GM12878 (cell line): ENCODE measurements at regions not wholly inside any gene's neighbourhood (a gene's known extent, or its start where the extent isn't known, plus 50 kb on each side); places are given as distances from the start of the nearest gene placed in this dataset.

Experiments
- ATAC-seq: fragments of 200-7000 bp; cut with Tn5 transposase; 3 replicates; pipeline ENCODE4 v1.9.1; 2020; ENCODE audit warnings: mild to moderate bottlenecking, moderate library complexity
- BruUV-seq: library from RNA; stranded (reverse); fragments of 400-500 nt; replicated peaks from 2 replicates; lab custom pipeline; 2021; lab: Mats Ljungman, UMichigan
- CTCF ChIA-PET: fragments of 300-600 bp; sonication (Branson Sonifier 250); formaldehyde crosslinking; extraction: SDS; loops from one replicate; lab custom pipeline; 2021; ENCODE audit warnings: inconsistent platforms; lab: Yijun Ruan, JAX
- POLR2A ChIA-PET: fragments of 350-600 bp; formaldehyde crosslinking; extraction: SDS; loops from one replicate; lab custom pipeline; 2021; ENCODE audit warnings: inconsistent platforms; lab: Charles Lee
- RAD21 ChIA-PET: fragments of 300-600 bp; sonication (Branson Sonifier 250); formaldehyde crosslinking; loops from one replicate; lab custom pipeline; 2023; ENCODE audit warnings: antibody characterized with exemption; ENCODE audit not compliant: unreplicated experiment; lab: Charles Lee
- SMC1A ChIA-PET: fragments of 300-600 bp; sonication (Branson Sonifier 250); formaldehyde crosslinking; loops from one replicate; lab custom pipeline; 2023; ENCODE audit not compliant: unreplicated experiment, uncharacterized antibody; lab: Charles Lee
- DNase-seq: peaks from one replicate; pipeline ENCODE4 v3.0.0-alpha.2; 2011; ENCODE audit warnings: low read depth, low spot score
- FAIRE-seq: peaks from 3 replicates; lab custom pipeline; 2011; peaks lifted over from hg19 to GRCh38; lab: Jason Lieb, UNC
- H2AFZ ChIP-seq: 2 replicates; pipeline ENCODE4 v1.6.0; 2011; ENCODE audit warnings: low read depth, low read length, control low read depth; ENCODE audit not compliant: control insufficient read depth
- H3K27ac ChIP-seq: 2 replicates; pipeline ENCODE4 v1.5.1; 2011; ENCODE audit warnings: control low read depth; ENCODE audit not compliant: control insufficient read depth, insufficient read depth
- H3K27me3 ChIP-seq, 2 experiments: replicated peaks in 1 of 2; 2 replicates each; pipeline versions ENCODE4 v1.6.0 to v1.6.1; 2011; ENCODE audit warnings: low read length in 1 of 2; ENCODE audit not compliant: control insufficient read depth in 2 of 2, insufficient read depth in 2 of 2
- H3K36me3 ChIP-seq, 2 experiments: 2 replicates each; pipeline ENCODE4 v1.5.1; 2011; ENCODE audit warnings: low read length in 1 of 2; ENCODE audit not compliant: control insufficient read depth in 2 of 2, insufficient read depth in 2 of 2
- H3K4me1 ChIP-seq: 2 replicates; pipeline ENCODE4 v1.6.1; 2011; ENCODE audit warnings: mild to moderate bottlenecking, low read length, moderate library complexity, mixed read lengths; ENCODE audit not compliant: control insufficient read depth, insufficient read depth
- H3K4me2 ChIP-seq: 2 replicates; pipeline ENCODE4 v1.6.0; 2011; ENCODE audit warnings: control low read depth; ENCODE audit not compliant: control insufficient read depth, insufficient read depth
- H3K4me3 ChIP-seq: fragments of 200-600 bp; sonication (generic); 2 replicates; pipeline ENCODE4 v1.5.1; 2016
- H3K79me2 ChIP-seq: 2 replicates; pipeline ENCODE4 v1.6.0; 2011; ENCODE audit warnings: low read length; ENCODE audit not compliant: control insufficient read depth, insufficient read depth
- H3K9ac ChIP-seq: 2 replicates; pipeline ENCODE4 v1.8.0; 2011; ENCODE audit warnings: low read length, control low read depth, mixed read lengths; ENCODE audit not compliant: control insufficient read depth, insufficient read depth
- H3K9me3 ChIP-seq: replicated peaks from 3 replicates; pipeline ENCODE4 v1.5.1; 2011; ENCODE audit warnings: mild to moderate bottlenecking, low read length; ENCODE audit not compliant: control insufficient read depth, insufficient read depth
- H4K20me1 ChIP-seq: 2 replicates; pipeline ENCODE4 v1.6.0; 2011; ENCODE audit not compliant: control insufficient read depth, insufficient read depth
- BCLAF1 ChIP-seq: fragments of 450-650 bp; IDR thresholded peaks from 2 replicates; pipeline ENCODE4 v1.6.1; 2017; ENCODE audit warnings: antibody characterized with exemption, mild to moderate bottlenecking, moderate library complexity
- CHD4 ChIP-seq: fragments of 200-600 bp; sonication (generic); IDR thresholded peaks from 2 replicates; pipeline ENCODE4 v1.6.1; 2016; ENCODE audit warnings: mild to moderate bottlenecking
- DPF2 ChIP-seq: fragments of 450-650 bp; IDR thresholded peaks from 2 replicates; pipeline ENCODE4 v1.6.1; 2017; ENCODE audit warnings: mild to moderate bottlenecking
- E4F1 ChIP-seq: fragments of 450-650 bp; IDR thresholded peaks from 2 replicates; pipeline ENCODE4 v1.6.1; 2018; ENCODE audit warnings: borderline replicate concordance, mild to moderate bottlenecking; ENCODE audit not compliant: partially characterized antibody
- ELK1 ChIP-seq: IDR thresholded peaks from 2 replicates; pipeline ENCODE4 v1.6.1; 2012; ENCODE audit warnings: low read depth, low read length, improper control_type of control experiment
- FOXM1 ChIP-seq: IDR thresholded peaks from 2 replicates; pipeline ENCODE4 v1.6.1; 2012; ENCODE audit warnings: low read depth, mild to moderate bottlenecking, inconsistent platforms, low read length, moderate library complexity
- GATAD2B ChIP-seq: fragments of 450-650 bp; conservative IDR thresholded peaks from 2 replicates; pipeline ENCODE4 v1.6.1; 2017; ENCODE audit warnings: low read depth, mild to moderate bottlenecking, moderate library complexity
- IRF4 ChIP-seq: IDR thresholded peaks from 2 replicates; pipeline ENCODE4 v1.6.1; 2011; ENCODE audit warnings: low read depth, low read length
- MTA3 ChIP-seq: IDR thresholded peaks from 2 replicates; pipeline ENCODE4 v1.6.1; 2012; ENCODE audit warnings: low read length, inconsistent platforms, borderline replicate concordance
- NRF1 ChIP-seq: conservative IDR thresholded peaks from 2 replicates; pipeline ENCODE4 v1.6.1; 2011; ENCODE audit warnings: mild to moderate bottlenecking, low read depth, low read length, improper control_type of control experiment
- POU2F2 ChIP-seq: IDR thresholded peaks from 3 replicates; pipeline ENCODE4 v1.6.1; 2011; ENCODE audit warnings: low read depth, mild to moderate bottlenecking, low read length, borderline replicate concordance
- RELB ChIP-seq: fragments of 450-650 bp; IDR thresholded peaks from 2 replicates; pipeline ENCODE4 v1.6.1; 2017; ENCODE audit warnings: low read depth, mild to moderate bottlenecking, moderate library complexity
- TARDBP ChIP-seq: IDR thresholded peaks from 2 replicates; pipeline ENCODE4 v1.6.1; 2016; ENCODE audit warnings: borderline replicate concordance
- ZBTB33 ChIP-seq: fragments of 450-650 bp; IDR thresholded peaks from 2 replicates; pipeline ENCODE4 v1.6.1; 2017; ENCODE audit warnings: mild to moderate bottlenecking
- ZNF274 ChIP-seq: IDR thresholded peaks from one replicate; pipeline ENCODE4 v1.8.0; 2011; ENCODE audit not compliant: insufficient read length, insufficient read depth
- in situ Hi-C: fragments of 300-500 bp; cut with MboI; formaldehyde crosslinking; loops from 9 replicates; pipeline ENCODE4 v1.14.3; 2018; ENCODE audit warnings: mixed read lengths
- intact Hi-C: fragments of 100-400 bp; cut with micrococcal nuclease; formaldehyde crosslinking; loops from one replicate; pipeline ENCODE4 v1.14.2; 2022; ENCODE audit not compliant: unreplicated experiment

GRCh38 chr2:172279813-172280212 lies 147.6 kb upstream of the ITGA6 start:
- FAIRE-seq (no peak), ATAC-seq (no peak), DNase-seq (no peak)
- ChIA-PET CTCF (no interaction called here), RAD21 (no interaction called here), SMC1A (no interaction called here), POLR2A (no interaction called here)
- no peaks in the 10 kb centered on the region for H3K36me3 ChIP-seq
- H2AFZ ChIP-seq, result no peak overlapping the region
- H3K4me1 ChIP-seq, result no peaks in the 10 kb centered on the region
- H3K9me3 ChIP-seq, result peaks cover 6% of the 10 kb centered on the region; the same call in 1 of the 3 replicates
- no peak overlapping the region for H3K4me2 ChIP-seq
- no peak overlapping the region for H3K4me3 ChIP-seq
- H4K20me1 ChIP-seq, result no peaks in the 10 kb centered on the region
- intact Hi-C loops, result no loop called here
- H3K27me3 ChIP-seq, result no peaks in the 10 kb centered on the region
- no peaks in the 10 kb centered on the region for H3K79me2 ChIP-seq
- in situ Hi-C loops, result no loop called here
- H3K27ac ChIP-seq, result no peak overlapping the region
- no peak overlapping the region for H3K9ac ChIP-seq
- BruUV-seq, result no TSS peak
- TF ChIP-seq BCLAF1 (no peak), DPF2 (no peak), ZNF274 (no peak), CHD4 (no peak), ZBTB33 (no peak), IRF4 (no peak), MTA3 (no peak), RELB (no peak), ELK1 (no peak), TARDBP (no peak), GATAD2B (no peak), POU2F2 (no peak), NRF1 (no peak), E4F1 (no peak), FOXM1 (no peak)
